IMR-90 (cell line): ENCODE measurements at regions not wholly inside any gene's neighbourhood (a gene's known extent, or its start where the extent isn't known, plus 50 kb on each side); places are given as distances from the start of the nearest gene placed in this dataset.

ENCODE experiments used
- ATAC-seq: fragments of 200-7000 bp; cut with Tn5 transposase; 2 replicates; pipeline ENCODE4 v1.9.1; 2020; ENCODE audit warnings: low read depth, mild to moderate bottlenecking, moderate library complexity
- BruUV-seq: library from RNA; stranded (reverse); fragments of 400-500 nt; replicated peaks from 2 replicates; lab custom pipeline; 2021; lab: Mats Ljungman, UMichigan
- CTCF ChIA-PET: fragments of 300-600 bp; formaldehyde crosslinking; extraction: SDS; loops from one replicate; lab custom pipeline; 2021; ENCODE audit warnings: antibody characterized with exemption; lab: Yijun Ruan, JAX
- POLR2A ChIA-PET: fragments of 300-600 bp; sonication (Branson Sonifier 250); formaldehyde crosslinking; loops from one replicate; lab custom pipeline; 2022; ENCODE audit warnings: antibody characterized with exemption; ENCODE audit not compliant: unreplicated experiment; lab: Charles Lee
- DNase-seq: peaks from one replicate; pipeline ENCODE4 v3.0.0; 2013
- H2AFZ ChIP-seq: replicated peaks from 2 replicates; pipeline ENCODE3; 2013; ENCODE audit warnings: low read length, mild to moderate bottlenecking; ENCODE audit not compliant: poor library complexity
- H2AK5ac ChIP-seq: 2 replicates; pipeline ENCODE4 v1.6.1; 2013; ENCODE audit warnings: low read depth, low read length, inconsistent platforms
- H2AK9ac ChIP-seq: replicated peaks from 2 replicates; pipeline ENCODE3; 2013; ENCODE audit warnings: mild to moderate bottlenecking, low read depth, low read length, moderate library complexity; ENCODE audit not compliant: poor library complexity
- H2BK120ac ChIP-seq: 2 replicates; pipeline ENCODE4 v1.6.1; 2013; ENCODE audit warnings: low read depth, low read length, inconsistent platforms
- H2BK15ac ChIP-seq: 3 replicates; pipeline ENCODE4 v1.6.1; 2013; ENCODE audit warnings: low read depth, low read length, inconsistent platforms
- H2BK20ac ChIP-seq: 2 replicates; pipeline ENCODE4 v1.6.1; 2013; ENCODE audit warnings: low read depth, mild to moderate bottlenecking, inconsistent platforms, low read length, moderate library complexity
- H2BK5ac ChIP-seq: 2 replicates; pipeline ENCODE4 v1.6.1; 2013; ENCODE audit warnings: mild to moderate bottlenecking, low read depth, low read length, inconsistent platforms; ENCODE audit not compliant: poor library complexity, severe bottlenecking
- H3K14ac ChIP-seq: replicated peaks from 2 replicates; pipeline ENCODE4 v1.6.1; 2013; ENCODE audit warnings: low read depth, low read length, inconsistent platforms
- H3K18ac ChIP-seq: 2 replicates; pipeline ENCODE4 v1.6.1; 2013; ENCODE audit warnings: low read depth, low read length, control low read depth
- H3K23ac ChIP-seq: 2 replicates; pipeline ENCODE4 v1.6.1; 2013; ENCODE audit warnings: low read depth, low read length, inconsistent platforms
- H3K27ac ChIP-seq: 2 replicates; pipeline ENCODE4 v1.5.1; 2013; ENCODE audit warnings: mild to moderate bottlenecking, control low read depth, low read length; ENCODE audit not compliant: insufficient read depth
- H3K27me3 ChIP-seq: 2 replicates; pipeline ENCODE4 v1.6.1; 2013; ENCODE audit warnings: low read length; ENCODE audit not compliant: control insufficient read depth, insufficient read depth
- H3K36me3 ChIP-seq: 2 replicates; pipeline ENCODE4 v1.6.1; 2013; ENCODE audit warnings: low read length, mixed read lengths; ENCODE audit not compliant: control insufficient read depth, insufficient read depth
- H3K4ac ChIP-seq: 2 replicates; pipeline ENCODE4 v1.6.1; 2013; ENCODE audit warnings: low read depth, low read length, inconsistent platforms
- H3K4me1 ChIP-seq: 2 replicates; pipeline ENCODE4 v1.6.1; 2013; ENCODE audit warnings: low read length, mixed read lengths; ENCODE audit not compliant: control insufficient read depth, insufficient read depth
- H3K4me2 ChIP-seq: 2 replicates; pipeline ENCODE4 v1.6.1; 2013; ENCODE audit warnings: low read depth, mild to moderate bottlenecking, control low read depth, low read length, moderate library complexity
- H3K4me3 ChIP-seq: 2 replicates; pipeline ENCODE4 v1.5.1; 2013; ENCODE audit warnings: low read depth, mild to moderate bottlenecking, control low read depth, low read length, moderate library complexity; ENCODE audit not compliant: insufficient read depth
- H3K56ac ChIP-seq: 2 replicates; pipeline ENCODE4 v1.6.1; 2013; ENCODE audit warnings: low read length, inconsistent platforms; ENCODE audit not compliant: insufficient read depth; ENCODE audit errors: extremely low read depth
- H3K79me1 ChIP-seq, 2 experiments: 2 replicates each; pipeline ENCODE4 v1.6.1; 2013; ENCODE audit warnings: low read length in 2 of 2, inconsistent platforms in 1 of 2, low read depth in 1 of 2
- H3K9ac ChIP-seq: 2 replicates; pipeline ENCODE4 v1.6.1; 2013; ENCODE audit warnings: low read depth, low read length, control low read depth
- H3K9me1 ChIP-seq: 2 replicates; pipeline ENCODE4 v1.6.1; 2013; ENCODE audit warnings: low read length, inconsistent platforms; ENCODE audit not compliant: insufficient read depth
- H3K9me3 ChIP-seq: 2 replicates; pipeline ENCODE4 v1.6.1; 2013; ENCODE audit warnings: low read length; ENCODE audit not compliant: control insufficient read depth, insufficient read depth
- H4K20me1 ChIP-seq: 2 replicates; pipeline ENCODE4 v1.6.1; 2013; ENCODE audit warnings: low read length, inconsistent platforms; ENCODE audit not compliant: insufficient read depth
- H4K5ac ChIP-seq: 2 replicates; pipeline ENCODE4 v1.6.1; 2013; ENCODE audit warnings: mild to moderate bottlenecking, low read depth, low read length, control low read depth
- H4K8ac ChIP-seq, 2 experiments: 2 replicates each; pipeline ENCODE4 v1.6.1; 2013; ENCODE audit warnings: low read depth in 2 of 2, low read length in 2 of 2, control low read depth in 1 of 2, inconsistent platforms in 1 of 2
- H4K91ac ChIP-seq: 2 replicates; pipeline ENCODE4 v1.6.1; 2013; ENCODE audit warnings: low read depth, low read length, inconsistent platforms; ENCODE audit not compliant: insufficient read depth
- FOS ChIP-seq: fragments of 150-350 bp; IDR thresholded peaks from 2 replicates; pipeline ENCODE4 v1.6.1; 2016; ENCODE audit warnings: low read depth, low read length
- MAFK ChIP-seq: IDR thresholded peaks from 2 replicates; pipeline ENCODE4 v1.6.1; 2012; ENCODE audit warnings: low read depth, low read length, improper control_type of control experiment
- MAZ ChIP-seq: IDR thresholded peaks from 2 replicates; pipeline ENCODE4 v1.6.1; 2012; ENCODE audit warnings: low read depth, mild to moderate bottlenecking, low read length, improper control_type of control experiment, moderate library complexity, borderline replicate concordance
- NFE2L2 ChIP-seq: fragments of 150-350 bp; IDR thresholded peaks from 2 replicates; pipeline ENCODE4 v1.6.1; 2016; ENCODE audit warnings: low read depth, mild to moderate bottlenecking, low read length
- RAD21 ChIP-seq: IDR thresholded peaks from 2 replicates; pipeline ENCODE4 v1.6.1; 2012; ENCODE audit warnings: low read length, improper control_type of control experiment
- SMC3 ChIP-seq: fragments of 150-350 bp; IDR thresholded peaks from 2 replicates; pipeline ENCODE4 v1.6.1; 2016; ENCODE audit warnings: low read depth, mild to moderate bottlenecking, antibody characterized with exemption, low read length, moderate library complexity
- WGBS, 2 experiments: methylation state at CpG; one replicate each; pipeline versions ENCODE4 v1.1.5 to v1.1.7; 2013; ENCODE audit warnings: missing lambda C conversion rate in 2 of 2; ENCODE audit not compliant: insufficient read length in 1 of 2; ENCODE audit errors: extremely low coverage in 2 of 2; 5-methylcytosine and 5-hydroxymethylcytosine counted together
- dilution Hi-C: fragments of 300-500 bp; cut with HindIII; formaldehyde crosslinking; loops from one replicate; pipeline ENCODE4 v1.14.3; 2018; ENCODE audit warnings: low sequenced_read_pairs; ENCODE audit not compliant: unreplicated experiment
- in situ Hi-C: fragments of 300-500 bp; cut with MboI; formaldehyde crosslinking; loops from 3 replicates; pipeline ENCODE4 v1.14.3; 2019; ENCODE audit warnings: low sequenced_read_pairs, inconsistent platforms, mixed read lengths
- intact Hi-C: fragments of 100-400 bp; cut with micrococcal nuclease; formaldehyde crosslinking; loops from 2 replicates; pipeline ENCODE4 v1.10.0; 2022
- TF ChIP-seq, protein P1 (sequence below): fragments of 150-350 bp; IDR thresholded peaks from 2 replicates; pipeline ENCODE4 v1.6.1; 2017; ENCODE audit warnings: mild to moderate bottlenecking, antibody characterized with exemption, low read length, low read depth

DNA sequence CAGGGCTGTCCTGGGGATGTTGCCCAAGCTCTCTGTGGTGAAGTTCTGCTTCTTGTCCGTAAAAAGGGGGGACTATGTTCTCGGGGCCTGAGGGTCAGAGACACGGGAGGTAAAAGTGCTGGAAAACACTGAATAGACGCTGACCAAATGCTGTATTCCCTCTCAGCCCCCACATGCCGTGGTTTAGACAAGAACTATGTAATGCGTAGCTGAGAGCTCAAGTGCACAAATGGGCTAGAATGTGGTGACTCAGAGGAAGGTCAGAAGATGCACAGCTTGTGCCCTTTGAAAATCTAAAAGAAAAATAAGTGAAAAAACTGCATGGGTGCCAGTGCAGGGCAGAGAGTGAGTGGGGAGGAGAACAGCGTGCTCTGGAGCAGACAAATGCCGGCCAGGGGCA, 80.3 kb upstream of the MAP4K4 start:
- peak overlapping the region; percentile 45; the same call in 1 of the 2 replicates for H2AK5ac ChIP-seq
- H3K18ac ChIP-seq = peak overlapping the region; percentile 36
- dilution Hi-C loops = no loop called here
- no peaks in the 10 kb centered on the region for H3K79me1 ChIP-seq
- 0 out of 2 replicates have a peak, but pooled peaks cover 8% of the 10 kb centered on the region for H3K9me1 ChIP-seq
- in situ Hi-C loops = no loop called here
- H2BK120ac ChIP-seq = peak overlapping the region; percentile 75; the same call in 1 of the 2 replicates
- no peaks in the 10 kb centered on the region for H3K36me3 ChIP-seq
- H2BK5ac ChIP-seq = no peak overlapping the region
- intact Hi-C loops = no loop called here
- H4K8ac ChIP-seq = no peak overlapping the region
- peak overlapping the region; percentile 53; the same call in 1 of the 2 replicates for H3K27ac ChIP-seq
- H2AK9ac ChIP-seq = no peak overlapping the region
- H3K23ac ChIP-seq = no peak overlapping the region
- DNase-seq (peak; percentile 89), ATAC-seq (peak; percentile 95)
- no TSS peak for BruUV-seq
- H2BK20ac ChIP-seq = peak overlapping the region; percentile 68
- ChIA-PET POLR2A (no interaction called here), CTCF (interaction anchor here (1.0 kb wide), 1 partner anchor 58 kb away, joined by 3 read pairs; no protein-coding TSS in a partner anchor)
- peak overlapping the region; percentile 73 for H2AFZ ChIP-seq
- H3K9me3 ChIP-seq = no peaks in the 10 kb centered on the region
- H3K4ac ChIP-seq = peak overlapping the region; percentile 44; the same call in 1 of the 2 replicates
- H3K14ac ChIP-seq = peak overlapping the region; percentile 53; the same call in 1 of the 2 replicates
- H3K4me2 ChIP-seq = peak overlapping the region; percentile 58
- H3K56ac ChIP-seq = no peak overlapping the region
- no peak overlapping the region for H2BK15ac ChIP-seq
- TF ChIP-seq FOS (peak; percentile 71), MAFK (no peak), RAD21 (peak; percentile 14; the same call in 1 of the 2 replicates), MAZ (peak; percentile 39; the same call in 1 of the 2 replicates), SMC3 (peak; percentile 5; the same call in 1 of the 2 replicates), NFE2L2 (no peak)
- TF ChIP-seq, protein P1, sequence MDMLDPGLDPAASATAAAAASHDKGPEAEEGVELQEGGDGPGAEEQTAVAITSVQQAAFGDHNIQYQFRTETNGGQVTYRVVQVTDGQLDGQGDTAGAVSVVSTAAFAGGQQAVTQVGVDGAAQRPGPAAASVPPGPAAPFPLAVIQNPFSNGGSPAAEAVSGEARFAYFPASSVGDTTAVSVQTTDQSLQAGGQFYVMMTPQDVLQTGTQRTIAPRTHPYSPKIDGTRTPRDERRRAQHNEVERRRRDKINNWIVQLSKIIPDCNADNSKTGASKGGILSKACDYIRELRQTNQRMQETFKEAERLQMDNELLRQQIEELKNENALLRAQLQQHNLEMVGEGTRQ = peak; percentile 7; the same call in 1 of the 2 replicates
- H3K4me1 ChIP-seq = peaks cover 17% of the 10 kb centered on the region
- no peak overlapping the region for H3K9ac ChIP-seq
- H4K20me1 ChIP-seq = no peaks in the 10 kb centered on the region
- H3K4me3 ChIP-seq = no peak overlapping the region
- no peak overlapping the region for H4K5ac ChIP-seq
- no peak overlapping the region for H4K91ac ChIP-seq
- 54% methylated on average over 3 of the region's 8 CpGs; no CpG with 5 or more reads in 1 of the 2 experiments for WGBS, 2 experiments
- no peaks in the 10 kb centered on the region for H3K27me3 ChIP-seq
